ENCODE measurements at regions not wholly inside any gene's neighbourhood (a gene's known extent, or its start where the extent isn't known, plus 50 kb on each side); places are given as distances from the start of the nearest gene placed in this dataset.

- DNase-seq: no peak
- no peak for TF ChIP-seq CTCF (IDR thresholded peaks at IDR 0.05; ENCODE audit: partially characterized antibody, unreplicated experiment)
- Mint-ChIP-seq H3K27me3 (ENCODE audit: unreplicated experiment) (no peaks in the 10 kb centered on the region), H3K9me3 (ENCODE audit: unreplicated experiment) (no peaks in the 10 kb centered on the region), H3K4me3 (ENCODE audit: unreplicated experiment) (no peak overlapping the region), H3K27ac (ENCODE audit: unreplicated experiment) (no peak overlapping the region), H3K4me1 (ENCODE audit: low read depth, unreplicated experiment) (no peaks in the 10 kb centered on the region), H3K36me3 (ENCODE audit: unreplicated experiment) (no peaks in the 10 kb centered on the region)
Observed at GRCh38 chr10:60717852-60718251, 60.4 kb upstream of the CDK1 start.

GRCh38 chr10:60714233-60714632, 64.0 kb upstream of the CDK1 start:
- Mint-ChIP-seq H3K4me3 (ENCODE audit: unreplicated experiment) (no peak overlapping the region), H3K27me3 (ENCODE audit: unreplicated experiment) (no peaks in the 10 kb centered on the region), H3K4me1 (ENCODE audit: low read depth, unreplicated experiment) (no peaks in the 10 kb centered on the region), H3K36me3 (ENCODE audit: unreplicated experiment) (no peaks in the 10 kb centered on the region), H3K9me3 (ENCODE audit: unreplicated experiment) (no peaks in the 10 kb centered on the region), H3K27ac (ENCODE audit: unreplicated experiment) (no peak overlapping the region)
- DNase-seq: no peak
- no peak for TF ChIP-seq CTCF (IDR thresholded peaks at IDR 0.05; ENCODE audit: partially characterized antibody, unreplicated experiment)

DNA sequence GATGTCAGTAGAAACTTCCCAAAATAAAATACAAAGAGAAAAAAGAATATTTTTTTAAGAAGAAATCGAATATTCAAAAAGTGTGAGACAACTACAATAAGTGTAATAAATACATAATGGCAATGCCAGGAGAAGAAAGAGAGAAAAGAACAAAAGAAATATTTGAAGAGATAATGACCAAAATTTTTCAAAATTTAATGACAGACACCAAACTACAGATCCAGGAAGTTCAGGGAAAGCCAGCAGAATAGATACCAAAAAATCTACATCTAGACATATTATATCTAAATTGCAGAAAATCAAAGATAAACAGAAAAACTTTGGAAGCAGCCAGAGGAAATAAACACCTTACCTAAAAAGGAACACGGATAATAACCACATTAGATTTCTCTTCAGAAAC, 66.8 kb upstream of the CDK1 start:
- Mint-ChIP-seq H3K4me3 (ENCODE audit: unreplicated experiment) (no peak overlapping the region), H3K9me3 (ENCODE audit: unreplicated experiment) (no peaks in the 10 kb centered on the region), H3K4me1 (ENCODE audit: low read depth, unreplicated experiment) (no peaks in the 10 kb centered on the region), H3K27me3 (ENCODE audit: unreplicated experiment) (no peaks in the 10 kb centered on the region), H3K27ac (ENCODE audit: unreplicated experiment) (no peak overlapping the region), H3K36me3 (ENCODE audit: unreplicated experiment) (peaks cover under 1% of the 10 kb centered on the region)
- no peak for DNase-seq
- no peak for TF ChIP-seq CTCF (IDR thresholded peaks at IDR 0.05; ENCODE audit: partially characterized antibody, unreplicated experiment)

GRCh38 chr10:60710041-60710440, 68.2 kb upstream of the CDK1 start:
- TF ChIP-seq CTCF (IDR thresholded peaks at IDR 0.05; ENCODE audit: partially characterized antibody, unreplicated experiment): no peak
- H3K4me3 Mint-ChIP-seq (ENCODE audit: unreplicated experiment): no peak overlapping the region
- no peaks in the 10 kb centered on the region for H3K4me1 Mint-ChIP-seq (ENCODE audit: low read depth, unreplicated experiment)
- H3K27me3 Mint-ChIP-seq (ENCODE audit: unreplicated experiment): no peaks in the 10 kb centered on the region
- peaks cover 7% of the 10 kb centered on the region for H3K36me3 Mint-ChIP-seq (ENCODE audit: unreplicated experiment)
- H3K27ac Mint-ChIP-seq (ENCODE audit: unreplicated experiment): no peak overlapping the region
- H3K9me3 Mint-ChIP-seq (ENCODE audit: unreplicated experiment): peaks cover 2% of the 10 kb centered on the region
- no peak for DNase-seq

- H3K4me3 Mint-ChIP-seq (ENCODE audit: unreplicated experiment): no peak overlapping the region
Observed at GRCh38 chr10:60708666-60709065, 69.6 kb upstream of the CDK1 start.

More at GRCh38 chr10:60708666-60709065, 69.6 kb upstream of the CDK1 start:
- no peaks in the 10 kb centered on the region for H3K4me1 Mint-ChIP-seq (ENCODE audit: low read depth, unreplicated experiment)
- peaks cover 2% of the 10 kb centered on the region for H3K9me3 Mint-ChIP-seq (ENCODE audit: unreplicated experiment)
- H3K27ac Mint-ChIP-seq (ENCODE audit: unreplicated experiment): no peak overlapping the region
- peaks cover 7% of the 10 kb centered on the region for H3K36me3 Mint-ChIP-seq (ENCODE audit: unreplicated experiment)
- DNase-seq: no peak
- no peaks in the 10 kb centered on the region for H3K27me3 Mint-ChIP-seq (ENCODE audit: unreplicated experiment)
- no peak for TF ChIP-seq CTCF (IDR thresholded peaks at IDR 0.05; ENCODE audit: partially characterized antibody, unreplicated experiment)
